Activated naive CD4-positive, alpha-beta T cell (primary cell): ENCODE measurements at regions not wholly inside any gene's neighbourhood (a gene's known extent, or its start where the extent isn't known, plus 50 kb on each side); places are given as distances from the start of the nearest gene placed in this dataset.

ENCODE experiments used
- DNase-seq, 4 experiments: peaks; one replicate each; lab custom pipeline; 2025; lab: John Stamatoyannopoulos, UW

DNA sequence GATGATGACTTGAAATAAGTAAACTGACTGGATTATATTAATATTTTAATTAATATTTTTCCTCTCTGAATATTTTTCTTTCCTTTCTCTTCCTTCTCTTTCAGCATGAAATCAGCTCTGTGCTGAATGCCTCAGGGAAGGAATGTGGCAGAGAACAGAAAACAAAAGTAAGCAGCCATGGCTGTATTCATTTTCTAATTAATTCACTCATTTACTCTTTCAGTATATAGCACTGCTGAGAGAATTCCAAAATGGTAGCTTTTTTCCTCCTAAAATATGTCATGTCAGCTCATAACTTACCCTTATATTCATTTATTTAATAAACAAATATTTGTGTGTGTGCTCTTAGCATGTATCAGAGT lies 522.5 kb downstream of the PTPRC start:
- no peak for DNase-seq

DNA sequence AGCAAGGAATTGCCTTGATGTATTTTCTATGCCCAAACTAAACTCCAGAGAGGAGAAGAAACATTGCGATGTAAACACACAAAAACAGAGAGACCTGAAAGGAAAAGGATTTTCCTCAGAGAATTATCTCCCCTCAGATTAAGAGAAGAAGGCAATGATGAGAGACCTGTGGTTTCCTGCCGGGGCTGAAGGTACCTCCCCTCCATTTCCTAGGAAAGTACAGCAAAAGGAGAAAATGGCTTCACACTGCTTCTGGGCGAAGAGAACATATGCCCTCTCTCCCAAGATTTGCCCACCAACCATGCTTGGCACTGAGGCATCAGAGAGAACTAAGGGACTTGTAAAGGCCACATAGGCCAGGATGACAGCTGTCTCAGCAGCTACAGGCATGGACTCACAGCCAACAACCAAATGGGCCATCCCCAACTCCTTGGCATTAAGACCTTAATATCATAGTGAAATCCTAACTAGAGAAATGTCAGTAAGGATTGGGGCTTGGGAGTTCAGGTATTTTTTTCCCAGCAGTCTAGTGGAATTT lies 523.0 kb downstream of the PTPRC start:
- DNase-seq, result no peak

DNA sequence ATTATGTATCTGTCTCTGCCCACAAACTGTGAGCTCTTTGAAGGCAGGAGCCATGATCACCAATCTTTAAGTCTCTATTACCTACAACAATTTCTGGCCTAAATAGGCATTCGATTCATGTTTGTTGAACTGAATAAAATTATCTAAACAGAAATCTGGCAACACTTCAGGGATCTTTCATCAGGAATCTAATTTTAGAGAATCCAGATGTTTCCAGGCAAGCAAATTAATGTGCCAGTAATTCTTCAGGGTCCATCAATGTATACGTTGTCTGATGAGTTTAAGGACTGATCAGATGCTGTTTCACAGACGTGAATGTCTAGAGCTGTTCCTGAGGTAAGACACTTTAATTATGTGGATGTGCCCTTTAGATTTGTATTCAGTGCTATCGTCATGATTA lies 524.4 kb downstream of the PTPRC start:
- DNase-seq, result no peak

DNA sequence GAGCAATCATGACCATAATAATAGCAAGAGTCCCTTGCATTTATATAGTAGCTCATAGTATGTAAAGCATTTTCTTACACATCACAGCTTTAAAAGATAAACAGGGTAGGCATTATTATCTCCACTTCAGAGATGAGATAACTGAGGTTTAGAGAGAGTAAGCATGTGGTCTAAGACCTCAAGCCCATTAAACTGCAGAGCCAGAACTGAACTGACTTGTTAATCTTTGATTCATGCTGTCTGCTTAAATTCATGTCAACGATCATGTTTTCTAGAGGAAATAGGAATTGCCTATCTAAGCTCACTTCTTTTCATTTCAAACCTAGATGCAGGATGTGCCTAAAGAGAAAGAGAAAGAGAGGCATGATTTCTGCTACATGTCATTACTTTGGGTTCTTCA lies 524.8 kb downstream of the PTPRC start:
- no peak for DNase-seq

DNA sequence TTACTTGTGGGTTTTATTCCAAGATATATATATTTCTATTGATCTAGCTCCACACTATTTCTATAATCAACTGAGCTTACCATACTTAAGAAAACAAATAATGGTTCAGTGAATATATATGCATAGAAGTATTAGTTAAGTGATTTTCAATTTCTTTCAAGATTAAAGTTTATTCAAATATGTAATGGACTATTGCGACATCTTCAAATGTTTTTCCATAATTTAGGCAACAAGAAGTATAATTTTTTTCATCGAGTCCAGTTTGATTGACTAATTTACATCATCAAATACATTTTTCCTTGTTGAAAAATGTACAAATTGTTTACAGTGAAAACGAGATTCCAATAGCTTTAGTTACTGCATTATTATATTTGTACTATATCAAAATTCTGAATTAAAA lies 528.6 kb downstream of the PTPRC start:
- DNase-seq, result no peak

DNA sequence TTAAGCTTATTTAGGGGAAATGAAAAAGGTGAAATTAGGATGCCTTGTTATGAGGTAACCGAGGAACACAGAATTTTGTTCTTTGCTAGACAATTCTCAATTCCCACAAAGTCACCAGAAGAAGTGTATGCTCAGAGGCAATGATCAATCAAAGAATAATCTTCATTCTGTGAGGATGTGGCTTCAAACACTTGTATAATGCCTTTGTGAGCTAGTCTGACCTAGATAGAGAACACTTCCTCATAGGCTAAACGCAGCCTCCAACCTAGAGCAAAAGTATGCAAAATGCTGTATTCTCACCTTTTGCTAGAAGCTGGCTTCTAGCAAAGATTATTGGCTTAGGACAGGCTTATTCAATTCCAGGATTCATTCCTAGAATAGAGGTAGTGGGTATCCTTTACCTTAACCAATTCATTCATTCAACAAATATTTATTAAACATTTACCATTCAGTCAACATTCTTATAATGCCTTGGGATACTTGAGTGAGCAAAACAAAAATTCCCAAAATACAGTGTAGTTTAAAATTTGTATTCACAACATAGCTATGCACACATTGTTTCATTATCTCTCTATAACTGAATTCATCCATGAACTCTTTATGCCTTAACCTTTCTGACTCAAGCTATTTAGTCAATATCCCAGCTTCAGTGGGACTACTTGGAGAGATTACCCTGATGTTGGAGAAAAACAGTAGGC lies 530.2 kb downstream of the PTPRC start:
- no peak for DNase-seq

DNA sequence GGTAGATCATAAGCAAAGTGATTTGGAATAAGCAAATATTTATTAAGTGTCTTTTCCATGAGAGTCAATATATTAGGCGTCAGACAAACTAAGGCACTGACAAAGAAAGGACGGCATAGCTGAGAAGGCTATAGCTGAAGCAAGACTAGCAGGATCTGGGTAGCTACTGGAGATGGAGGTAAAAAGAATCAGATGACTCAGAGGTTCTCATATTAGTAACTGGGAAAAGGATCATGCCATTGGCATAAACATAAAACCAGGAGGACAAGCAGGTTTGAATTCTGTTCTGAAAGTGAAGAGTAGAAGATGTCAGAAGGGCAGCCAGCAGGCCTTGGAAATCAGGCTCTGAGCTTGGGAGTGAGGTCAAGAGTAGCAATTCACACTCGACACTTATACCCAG lies 531.9 kb downstream of the PTPRC start:
- no peak for DNase-seq

DNA sequence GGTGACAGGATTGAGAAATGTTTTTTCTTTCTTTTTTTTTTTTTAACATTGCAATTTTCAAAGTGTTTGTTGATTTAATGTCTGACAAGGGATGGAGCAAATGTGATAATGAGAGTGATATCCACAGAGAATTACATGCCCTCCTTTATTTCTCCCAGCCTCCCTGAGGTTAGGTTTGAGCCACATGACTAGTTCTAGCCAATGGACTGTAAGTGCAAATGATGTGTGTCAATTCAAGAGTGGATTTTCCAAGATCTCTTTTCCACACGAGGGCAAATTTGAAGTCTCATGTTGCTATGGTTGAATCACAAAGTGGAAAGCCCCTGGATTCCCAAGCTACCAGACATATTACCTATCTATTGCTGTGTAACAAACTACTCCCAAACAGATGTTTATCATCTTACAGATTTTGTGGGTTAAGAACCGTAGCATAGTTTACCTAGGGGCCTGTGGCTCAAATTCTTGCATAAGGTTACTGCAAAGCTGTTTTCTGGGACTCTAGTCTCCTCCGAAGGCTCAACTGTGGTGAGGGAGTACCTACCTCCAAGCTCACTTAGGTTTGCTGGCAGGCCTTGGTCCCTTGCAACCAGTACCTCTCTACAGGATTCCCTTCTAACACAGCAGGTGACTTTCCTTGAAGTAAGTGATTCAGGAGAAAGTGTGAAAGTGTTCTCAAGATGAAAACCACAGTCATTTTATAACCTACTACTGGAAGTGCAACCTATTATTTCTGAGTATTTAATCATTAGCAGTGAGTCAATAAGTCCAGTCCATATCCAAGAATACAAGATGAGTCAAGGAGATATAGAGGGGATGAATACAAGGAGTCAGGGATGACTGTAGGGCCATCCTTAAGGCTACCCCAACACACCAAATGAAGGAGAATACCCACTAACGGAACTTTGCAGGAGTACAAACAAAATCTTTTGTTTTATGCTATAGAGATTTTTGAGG lies 533.6 kb downstream of the PTPRC start:
- no peak for DNase-seq

DNA sequence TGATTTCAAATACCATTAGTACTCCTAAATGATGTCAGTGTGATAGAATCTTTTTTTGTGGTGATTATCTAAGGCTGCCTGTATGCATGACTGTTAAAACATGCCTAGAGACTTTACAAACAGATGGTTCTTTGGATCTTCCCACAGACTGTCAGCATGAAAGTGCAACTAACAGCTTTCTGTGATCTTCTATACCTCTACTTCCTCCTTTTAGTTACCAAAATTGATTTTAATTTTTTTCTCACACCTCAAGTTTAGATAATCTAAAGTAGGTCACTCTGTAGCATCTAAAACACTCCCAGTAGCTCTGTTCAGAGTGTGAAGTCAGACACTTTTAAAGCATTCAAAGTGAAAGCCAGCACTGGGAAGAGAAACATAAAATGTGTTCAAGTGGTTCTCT lies 534.5 kb downstream of the PTPRC start:
- DNase-seq, result no peak

DNA sequence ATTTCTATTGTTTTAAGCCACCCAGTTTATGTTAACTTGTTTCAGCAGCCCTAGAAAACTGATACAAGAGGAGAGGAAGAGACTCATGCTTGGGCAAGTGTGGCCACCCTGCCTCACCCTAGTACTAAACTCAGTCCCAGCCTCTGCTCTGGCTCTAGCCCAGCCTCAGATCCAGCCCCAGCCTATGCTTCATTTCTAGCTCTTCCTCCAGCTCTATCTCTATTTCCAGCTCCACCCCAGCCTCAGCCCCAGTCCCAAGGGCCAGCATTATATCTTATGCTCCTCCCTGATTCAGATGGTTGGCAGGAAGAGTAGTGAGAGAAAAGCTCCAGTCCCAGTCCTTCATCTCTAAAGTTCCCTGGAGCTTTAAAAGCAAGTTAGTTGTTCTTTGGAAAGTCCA lies 535.5 kb downstream of the PTPRC start:
- no peak for DNase-seq

DNA sequence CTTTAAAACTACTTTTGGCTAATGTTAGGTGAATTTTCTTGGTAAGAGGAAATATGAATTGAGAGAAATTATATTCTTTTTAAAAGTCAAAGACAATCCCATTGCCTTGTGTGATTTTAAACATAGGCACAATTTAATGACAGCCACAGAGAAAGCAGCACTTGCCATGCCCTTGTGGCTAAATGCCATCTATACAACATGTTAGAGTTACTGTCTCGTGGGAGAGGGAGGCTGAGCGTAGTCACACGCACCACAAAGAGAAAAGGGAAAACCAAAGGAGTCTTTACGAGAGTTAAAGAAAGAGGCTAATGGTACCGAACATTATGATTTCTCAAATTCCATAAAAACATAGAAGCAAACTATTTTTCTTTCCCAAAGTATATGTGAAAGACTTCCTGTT lies 537.9 kb downstream of the PTPRC start:
- DNase-seq, result no peak

DNA sequence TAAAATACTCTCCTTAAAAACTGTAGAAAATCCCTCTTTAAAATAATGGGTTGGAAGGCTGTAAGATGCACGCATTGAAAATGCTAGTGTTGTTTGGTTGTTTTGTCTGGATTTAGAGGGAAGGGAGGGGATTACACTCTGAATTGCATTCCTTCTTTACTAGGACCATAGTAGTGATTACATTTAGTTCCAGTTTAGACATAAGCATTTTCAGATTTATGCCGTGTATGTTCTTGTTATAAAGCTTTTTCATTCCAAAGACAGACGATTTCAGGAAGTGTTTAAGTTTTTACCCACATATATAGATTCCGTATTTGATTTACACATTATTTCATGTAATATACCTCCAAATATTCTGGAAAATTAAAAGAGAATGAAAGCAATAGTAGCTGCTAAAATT lies 538.4 kb downstream of the PTPRC start:
- DNase-seq, result no peak

DNA sequence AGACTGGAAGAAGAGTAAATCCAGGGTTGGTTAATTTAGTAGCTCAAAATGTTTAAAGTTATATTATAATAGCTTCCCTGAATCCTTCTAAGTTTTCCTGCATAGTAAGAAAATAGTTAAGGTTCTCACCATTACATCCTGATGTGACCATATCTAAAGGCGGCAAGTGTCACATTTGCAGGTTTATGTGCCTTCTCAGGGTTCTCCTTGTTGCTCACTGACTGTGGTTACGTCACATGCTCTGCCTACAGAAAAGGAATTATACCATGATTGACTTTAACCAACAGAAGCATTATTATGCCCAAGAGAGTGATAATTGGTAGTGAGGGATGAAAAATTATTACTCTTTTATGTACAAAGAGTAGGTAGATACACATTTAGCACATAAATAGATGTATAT lies 539.8 kb downstream of the PTPRC start:
- DNase-seq, result no peak

DNA sequence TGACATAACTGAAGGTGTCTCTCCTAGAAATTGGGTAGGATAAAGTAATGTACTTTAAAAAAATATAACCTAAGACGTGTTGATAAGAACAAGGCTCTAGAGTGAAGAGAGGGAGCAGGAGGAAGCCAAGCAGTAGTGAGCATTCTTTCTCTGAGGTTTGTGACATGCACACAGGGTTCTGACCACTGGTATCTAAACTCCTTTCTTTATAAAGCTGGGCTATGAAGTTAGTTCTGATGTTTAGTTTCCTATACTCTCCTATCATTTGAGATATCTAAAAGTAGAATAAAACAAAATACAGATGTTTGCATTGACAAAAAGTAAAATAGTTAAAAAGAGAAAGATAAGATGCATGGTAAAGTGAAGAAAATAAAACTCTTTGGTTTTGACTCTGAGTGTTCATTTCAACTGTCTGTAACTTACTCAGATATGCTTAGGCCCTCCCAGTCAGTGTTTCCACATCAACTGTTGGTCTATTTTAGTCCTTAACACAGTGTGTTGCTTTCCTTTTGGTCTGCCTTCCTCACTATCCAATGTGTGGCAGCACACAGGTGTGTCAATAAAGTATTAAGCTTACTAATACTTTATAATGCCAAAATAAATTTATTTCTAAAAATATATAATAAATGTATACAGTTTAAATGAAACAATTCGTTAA lies 543.5 kb downstream of the PTPRC start:
- no peak for DNase-seq

DNA sequence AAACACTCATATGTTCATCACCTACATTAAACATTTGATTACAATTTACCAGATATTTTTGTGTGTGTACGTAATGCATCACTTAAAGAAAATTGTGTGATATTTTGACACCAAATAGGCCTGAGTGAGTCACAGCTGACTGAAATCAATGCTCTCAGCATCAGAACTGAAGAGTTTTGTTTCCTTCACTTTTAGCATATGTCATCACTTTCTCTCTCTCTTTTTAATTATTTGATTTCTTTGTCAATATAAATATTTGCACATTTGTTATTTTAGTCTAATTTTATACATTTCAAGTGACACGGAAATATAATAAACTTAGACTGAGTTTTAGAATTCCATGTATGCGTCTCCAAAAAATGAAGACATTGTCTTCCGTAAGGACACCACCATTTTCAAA lies 545.3 kb downstream of the PTPRC start:
- DNase-seq, result no peak

DNA sequence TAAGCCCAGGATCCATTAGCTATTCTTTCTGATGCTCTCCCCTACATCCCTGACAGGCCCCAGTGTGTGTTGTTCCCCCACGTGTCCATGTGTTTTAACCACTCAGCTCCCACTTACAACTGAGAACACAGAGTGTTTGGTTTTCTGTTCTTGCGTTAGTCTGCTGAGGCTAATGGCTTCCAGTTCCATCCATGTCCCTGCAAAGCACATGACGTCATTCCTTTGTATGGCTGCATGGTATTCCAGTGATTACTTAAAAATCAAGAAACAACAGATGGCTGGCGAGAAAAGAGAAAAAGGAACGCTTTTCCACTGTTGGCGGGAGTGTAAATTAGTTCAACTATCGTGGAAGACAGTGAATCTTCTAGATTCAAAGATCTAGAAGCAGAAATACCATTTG lies 556.0 kb downstream of the PTPRC start:
- no peak for DNase-seq

DNA sequence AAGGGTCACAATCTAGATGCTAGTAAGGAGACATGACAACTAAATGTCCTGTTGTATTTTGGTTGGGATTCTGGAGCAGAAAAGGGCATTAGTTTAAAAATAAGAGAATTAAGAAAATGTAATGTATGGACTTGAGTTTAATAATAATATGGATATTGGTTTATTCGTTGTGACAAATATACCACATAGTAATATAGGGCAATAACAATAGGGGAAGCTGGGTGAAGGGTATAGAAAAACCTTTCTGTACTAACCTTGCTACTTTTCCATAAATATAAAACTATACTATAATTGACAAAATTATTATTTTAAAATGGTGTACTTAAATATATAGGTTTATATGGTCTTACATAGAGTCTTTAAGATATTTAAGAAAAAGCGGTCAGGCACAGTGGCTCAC lies 558.9 kb downstream of the PTPRC start:
- DNase-seq, result no peak

DNA sequence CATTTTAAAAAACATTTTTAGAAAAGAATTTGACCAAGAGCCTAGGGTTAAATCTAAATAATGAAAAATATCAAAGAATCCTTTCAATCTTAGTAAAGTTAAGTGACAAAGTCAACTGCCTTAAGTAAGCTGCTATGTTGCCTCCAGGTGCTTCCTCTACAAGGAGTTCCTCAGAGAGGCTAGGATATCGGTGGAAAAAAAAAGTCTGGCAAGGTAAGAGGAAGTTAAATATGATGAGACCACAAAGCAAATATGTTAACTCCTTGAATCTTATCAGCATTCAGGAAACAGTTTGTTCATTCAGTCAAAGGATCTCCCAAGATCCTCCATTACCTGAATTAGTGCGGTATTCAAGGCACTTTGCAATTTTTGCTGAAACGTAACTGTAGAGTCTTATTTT lies 563.5 kb downstream of the PTPRC start:
- DNase-seq, result no peak

DNA sequence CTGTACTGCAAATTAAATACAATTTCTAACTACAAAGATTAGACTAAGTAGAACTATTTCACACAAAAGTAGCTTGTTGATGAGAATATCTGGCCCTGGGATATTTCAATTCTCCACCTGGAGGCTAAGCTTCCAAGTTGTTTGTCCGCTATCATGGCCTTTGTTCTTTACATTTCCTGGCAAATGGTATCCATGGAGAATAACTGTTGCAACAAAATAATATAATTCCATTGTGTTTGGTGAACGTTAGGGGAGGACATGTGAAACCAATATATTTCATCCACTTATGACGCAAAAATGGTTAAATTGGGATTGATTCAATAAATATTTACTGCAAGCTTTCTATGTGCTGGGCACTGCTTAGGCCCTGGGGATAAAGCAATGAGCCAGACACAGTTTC lies 565.4 kb downstream of the PTPRC start:
- DNase-seq, result no peak

DNA sequence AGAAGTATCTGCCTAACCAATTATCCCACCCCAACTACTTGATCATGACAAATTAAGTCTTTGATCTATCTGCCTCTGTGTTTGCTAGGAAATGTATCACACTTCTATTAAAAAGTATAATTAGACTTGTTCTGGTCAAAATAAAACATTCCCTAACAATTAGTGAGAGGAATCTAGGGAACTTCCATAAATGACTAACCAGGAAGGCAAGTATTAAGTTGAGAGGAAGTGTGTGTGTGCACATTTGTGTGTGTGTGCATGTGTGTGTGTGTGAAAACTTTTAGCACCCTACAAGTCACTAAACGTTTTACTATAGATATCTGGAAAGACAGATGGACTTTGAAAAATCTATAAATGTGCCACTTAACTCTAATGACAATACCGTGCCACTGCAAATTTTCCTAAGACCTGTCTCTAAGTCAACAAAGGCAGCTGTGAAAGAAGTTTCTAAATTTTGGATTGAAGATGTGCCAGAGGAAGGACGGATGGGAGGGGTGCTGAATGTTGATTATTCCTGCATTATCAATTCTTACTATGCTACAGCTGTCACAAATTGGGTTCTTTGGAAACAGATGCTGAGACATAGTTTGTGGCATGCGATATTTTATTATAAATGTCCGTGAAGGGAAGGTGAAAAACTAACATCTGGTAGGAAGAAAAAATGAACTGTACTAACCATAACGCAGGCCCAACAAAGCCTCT lies 567.1 kb downstream of the PTPRC start:
- no peak for DNase-seq

DNA sequence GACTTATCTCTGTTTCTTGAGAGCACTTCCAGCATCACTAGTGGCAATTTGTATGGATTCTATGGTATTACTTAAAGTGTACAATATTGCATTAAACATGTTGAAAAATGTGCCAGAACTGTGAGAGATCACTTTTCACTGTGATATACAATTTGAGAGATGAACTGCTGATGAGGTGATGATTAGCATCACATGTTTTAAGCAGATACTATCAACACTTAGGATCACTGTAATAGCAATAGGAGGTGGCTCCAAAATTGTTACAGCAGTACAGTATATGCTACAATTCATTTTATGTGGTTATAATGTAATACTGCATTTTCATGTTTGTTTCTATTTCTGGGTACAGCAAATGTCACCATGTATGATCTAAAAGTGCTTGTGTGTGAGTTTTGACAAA lies 570.0 kb downstream of the PTPRC start:
- no peak for DNase-seq

DNA sequence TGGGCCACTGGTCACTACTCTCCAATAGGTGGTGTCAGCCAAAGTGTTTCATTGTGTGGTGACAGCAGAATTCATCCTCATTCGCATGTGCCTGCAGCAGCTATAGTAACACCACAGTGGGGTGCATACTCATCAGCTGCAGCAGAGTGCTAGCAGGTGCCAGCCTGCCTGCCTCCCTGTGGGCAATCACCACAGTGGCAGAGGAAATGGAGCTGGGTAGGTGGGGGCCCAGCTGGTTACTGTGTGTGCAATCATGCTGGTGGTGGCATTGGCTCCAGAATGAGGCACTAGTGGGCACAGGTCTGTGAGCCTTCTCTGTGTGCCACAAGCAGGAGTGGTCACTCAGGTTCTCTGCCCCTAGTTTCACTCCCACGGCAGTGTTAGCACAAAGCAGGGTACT lies 579.2 kb downstream of the PTPRC start:
- no peak for DNase-seq
